Mucosa of descending colon (tissue), 3 donors: ENCODE measurements at regions not wholly inside any gene's neighbourhood (a gene's known extent, or its start where the extent isn't known, plus 50 kb on each side); places are given as distances from the start of the nearest gene placed in this dataset.

Source experiments
- ATAC-seq: fragments of 200-7000 bp; cut with Tn5 transposase; one replicate; pipeline ENCODE4 v1.9.1; 2020; ENCODE audit warnings: mild to moderate bottlenecking, moderate library complexity
- DNase-seq, 3 donors: peaks; one replicate each; pipeline ENCODE4 v3.0.0-alpha.2; 2020
- H3K36me3 ChIP-seq: fragments of 200-600 bp; one replicate; pipeline ENCODE4 v1.8.0; 2021; ENCODE audit warnings: low read depth, mild to moderate bottlenecking
- H3K4me1 ChIP-seq: fragments of 200-600 bp; one replicate; pipeline ENCODE4 v1.8.0; 2021; ENCODE audit warnings: low read depth, mild to moderate bottlenecking
- H3K4me3 ChIP-seq: fragments of 200-600 bp; one replicate; pipeline ENCODE4 v1.8.0; 2021; ENCODE audit warnings: mild to moderate bottlenecking
- H3K9me3 ChIP-seq: fragments of 200-600 bp; one replicate; pipeline ENCODE4 v1.8.0; 2021; ENCODE audit warnings: mild to moderate bottlenecking
- CTCF ChIP-seq: fragments of 200-600 bp; IDR thresholded peaks from one replicate; pipeline ENCODE4 v1.8.0; 2022; ENCODE audit warnings: antibody characterized with exemption, mild to moderate bottlenecking
- intact Hi-C, 2 donors: fragments of 100-400 bp; cut with DNase I in 1 of 2; cut with micrococcal nuclease in 1 of 2; formaldehyde crosslinking; loops; one replicate each; pipeline versions ENCODE4 v1.11.0 to v1.11.1; 2022; cut with DNase I, micrococcal nuclease
- donor health status: DM: no; HTN: no; CAD: no; lungs with moderate emphysema.
- donor health status: DM: no; HTN: no; CAD: no.
- donor health status: DM: no; HTN: yes; CAD: no.

DNA sequence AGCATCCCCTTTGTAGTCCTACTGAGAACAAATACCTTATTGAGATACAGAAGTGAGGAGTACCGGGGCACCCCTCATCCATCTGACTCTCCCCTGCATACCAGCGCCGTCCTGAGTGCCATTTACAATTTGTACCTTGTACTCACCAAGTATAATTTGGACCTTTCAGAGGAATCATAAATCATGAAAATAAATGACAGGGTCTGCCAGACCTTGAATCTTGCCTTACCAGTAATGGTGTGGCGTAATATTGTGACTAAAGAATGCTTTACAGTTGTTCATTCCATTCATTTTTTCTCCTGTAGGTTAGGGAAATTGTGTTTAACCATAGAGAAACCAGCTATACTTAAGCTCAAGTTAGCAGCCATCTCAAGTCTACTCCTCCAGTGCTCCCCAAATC lies 243.7 kb upstream of the RGS6 start:
- Histone ChIP-seq H3K4me1 (no peaks in the 10 kb centered on the region), H3K36me3 (no peaks in the 10 kb centered on the region), H3K9me3 (no peaks in the 10 kb centered on the region), H3K4me3 (no peak overlapping the region)
- intact Hi-C loops: no loop called here
- peak; percentile 64 for ATAC-seq
- no peak for DNase-seq
- TF ChIP-seq CTCF: no peak

DNA sequence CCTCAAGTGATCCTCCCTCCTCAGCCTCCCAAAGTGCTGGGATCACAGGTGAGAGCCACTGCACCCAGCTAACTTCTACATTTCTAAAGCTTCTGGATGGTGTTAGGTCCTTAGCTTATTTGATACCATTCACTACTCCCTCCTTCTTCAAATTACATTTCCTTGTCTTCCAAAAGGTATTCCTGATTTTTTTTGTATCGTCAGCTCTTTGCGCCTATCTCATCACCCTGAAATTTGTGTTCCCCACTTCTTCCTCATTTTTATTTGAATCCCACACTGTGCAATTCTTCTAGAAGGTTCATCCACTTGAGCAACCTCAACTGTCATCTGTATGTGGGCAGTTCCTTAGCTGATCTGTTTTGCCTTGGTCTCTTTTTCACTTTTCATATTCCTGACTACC lies 241.8 kb upstream of the RGS6 start:
- H3K4me3 ChIP-seq: no peak overlapping the region
- ATAC-seq: no peak
- no peak for TF ChIP-seq CTCF
- H3K9me3 ChIP-seq: no peaks in the 10 kb centered on the region
- H3K4me1 ChIP-seq: no peaks in the 10 kb centered on the region
- H3K36me3 ChIP-seq: no peaks in the 10 kb centered on the region
- intact Hi-C loops: no loop called here
- DNase-seq: no peak

DNA sequence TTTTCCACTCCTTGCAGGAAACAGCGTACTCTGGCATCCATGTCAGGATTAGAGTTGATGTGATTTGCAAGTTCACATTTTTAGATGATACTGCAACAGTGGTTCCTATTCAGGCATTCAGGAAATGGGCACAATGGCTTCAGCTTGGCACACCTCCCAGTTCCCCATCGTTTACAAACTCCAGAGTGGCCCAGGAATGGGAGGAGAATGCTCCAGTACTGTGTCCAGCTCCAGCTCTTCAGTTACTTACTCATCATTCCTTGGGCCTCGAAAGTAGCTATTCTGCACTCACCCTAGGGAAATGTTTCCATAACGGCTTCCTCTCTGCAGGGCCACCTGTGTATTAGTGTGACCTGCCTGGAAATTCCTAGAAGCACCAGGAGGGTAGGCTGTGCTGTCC lies 239.7 kb upstream of the RGS6 start:
- no peak for ATAC-seq
- no peaks in the 10 kb centered on the region for H3K4me1 ChIP-seq
- no peak for TF ChIP-seq CTCF
- H3K9me3 ChIP-seq: no peaks in the 10 kb centered on the region
- no peaks in the 10 kb centered on the region for H3K36me3 ChIP-seq
- intact Hi-C loops: no loop called here
- DNase-seq: no peak
- no peak overlapping the region for H3K4me3 ChIP-seq

GRCh38 chr14:71693381-71693780 lies 238.8 kb upstream of the RGS6 start:
- DNase-seq (no peak), ATAC-seq (no peak)
- Histone ChIP-seq H3K4me1 (no peaks in the 10 kb centered on the region), H3K36me3 (no peaks in the 10 kb centered on the region), H3K9me3 (no peaks in the 10 kb centered on the region), H3K4me3 (no peak overlapping the region)
- TF ChIP-seq CTCF: no peak
- intact Hi-C loops: no loop called here

- H3K9me3 ChIP-seq: no peaks in the 10 kb centered on the region
- no peaks in the 10 kb centered on the region for H3K36me3 ChIP-seq
- ATAC-seq (no peak), DNase-seq (no peak)
- intact Hi-C loops: no loop called here
- H3K4me1 ChIP-seq: no peaks in the 10 kb centered on the region
- no peak for TF ChIP-seq CTCF
- H3K4me3 ChIP-seq: no peak overlapping the region
These were observed 237.4 kb upstream of the RGS6 start for GRCh38 chr14:71694591-71695530.
